Astrocyte of the cerebellum (primary cell): ENCODE measurements at regions not wholly inside any gene's neighbourhood (a gene's known extent, or its start where the extent isn't known, plus 50 kb on each side); places are given as distances from the start of the nearest gene placed in this dataset.

Experiments
- DNase-seq: peaks from one replicate; pipeline ENCODE4 v3.0.0-alpha.2; 2011; ENCODE audit warnings: low read depth
- H3K4me3 ChIP-seq: 2 replicates; pipeline ENCODE4 v1.5.1; 2011; ENCODE audit warnings: mild to moderate bottlenecking, low read depth, low read length, moderate library complexity
- in situ Hi-C: cut with HindIII; loops from 2 replicates; pipeline ENCODE4 v1.10.0; 2017; ENCODE audit warnings: low sequenced_read_pairs
- TF ChIP-seq, protein P1 (sequence below): IDR thresholded peaks from 2 replicates; pipeline ENCODE4 v1.5.1; 2012; ENCODE audit warnings: low read length, low read depth, moderate library complexity, mild to moderate bottlenecking; ENCODE audit errors: missing control alignments

DNA sequence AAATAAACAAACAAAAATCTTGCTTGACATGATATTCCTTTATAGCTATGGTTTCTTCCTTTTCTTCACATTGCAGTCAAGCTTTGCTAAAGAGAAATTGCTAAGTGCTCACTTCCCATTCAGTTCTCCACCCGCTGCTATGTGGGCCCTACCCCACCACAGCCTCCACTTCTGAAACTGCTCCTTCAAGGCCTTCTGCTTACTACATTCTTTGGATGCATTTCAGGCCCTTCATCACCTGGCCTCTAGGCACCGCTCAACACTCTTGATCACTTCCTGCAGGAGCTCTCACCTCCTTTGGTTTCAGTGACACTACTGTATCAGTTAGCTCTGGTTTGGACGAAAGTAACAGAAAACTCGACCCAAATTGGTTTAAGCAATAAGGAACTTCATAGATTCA, 72.4 kb downstream of the KLF5 start:
- in situ Hi-C loops: no loop called here
- TF ChIP-seq, protein P1, sequence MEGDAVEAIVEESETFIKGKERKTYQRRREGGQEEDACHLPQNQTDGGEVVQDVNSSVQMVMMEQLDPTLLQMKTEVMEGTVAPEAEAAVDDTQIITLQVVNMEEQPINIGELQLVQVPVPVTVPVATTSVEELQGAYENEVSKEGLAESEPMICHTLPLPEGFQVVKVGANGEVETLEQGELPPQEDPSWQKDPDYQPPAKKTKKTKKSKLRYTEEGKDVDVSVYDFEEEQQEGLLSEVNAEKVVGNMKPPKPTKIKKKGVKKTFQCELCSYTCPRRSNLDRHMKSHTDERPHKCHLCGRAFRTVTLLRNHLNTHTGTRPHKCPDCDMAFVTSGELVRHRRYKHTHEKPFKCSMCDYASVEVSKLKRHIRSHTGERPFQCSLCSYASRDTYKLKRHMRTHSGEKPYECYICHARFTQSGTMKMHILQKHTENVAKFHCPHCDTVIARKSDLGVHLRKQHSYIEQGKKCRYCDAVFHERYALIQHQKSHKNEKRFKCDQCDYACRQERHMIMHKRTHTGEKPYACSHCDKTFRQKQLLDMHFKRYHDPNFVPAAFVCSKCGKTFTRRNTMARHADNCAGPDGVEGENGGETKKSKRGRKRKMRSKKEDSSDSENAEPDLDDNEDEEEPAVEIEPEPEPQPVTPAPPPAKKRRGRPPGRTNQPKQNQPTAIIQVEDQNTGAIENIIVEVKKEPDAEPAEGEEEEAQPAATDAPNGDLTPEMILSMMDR: no peak
- DNase-seq: no peak
- H3K4me3 ChIP-seq: no peak overlapping the region

DNA sequence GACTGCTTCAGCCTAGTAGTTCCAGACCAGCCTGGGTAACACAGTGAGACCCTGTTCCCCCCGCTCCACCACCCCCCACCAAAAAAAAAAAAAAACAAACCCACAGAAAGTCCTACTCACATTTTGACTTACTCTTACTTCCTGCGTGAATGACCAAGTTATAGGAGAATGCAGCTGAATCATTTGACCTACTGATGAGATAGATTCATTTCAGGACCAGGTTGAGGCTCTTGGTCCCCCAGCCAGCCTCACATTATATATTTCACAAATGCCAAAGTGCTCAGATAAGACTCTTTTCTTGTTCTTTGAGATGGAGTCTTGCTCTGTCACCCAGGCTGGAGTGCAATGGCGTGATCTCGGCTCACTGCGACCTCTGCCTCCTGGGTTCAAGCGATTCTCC, 70.2 kb downstream of the KLF5 start:
- no peak for DNase-seq
- in situ Hi-C loops: no loop called here
- TF ChIP-seq, protein P1: no peak
- H3K4me3 ChIP-seq: no peak overlapping the region
